H1 (cell line): ENCODE measurements at regions not wholly inside any gene's neighbourhood (a gene's known extent, or its start where the extent isn't known, plus 50 kb on each side); places are given as distances from the start of the nearest gene placed in this dataset.

ENCODE experiments used
- CTCF ChIA-PET: fragments of 300-600 bp; sonication (Branson Sonifier 250); formaldehyde crosslinking; loops from one replicate; lab custom pipeline; 2021; ENCODE audit not compliant: partially characterized antibody; lab: Charles Lee
- POLR2A ChIA-PET: fragments of 300-600 bp; sonication (Branson Sonifier 250); formaldehyde crosslinking; loops from one replicate; lab custom pipeline; 2021; ENCODE audit warnings: inconsistent platforms; ENCODE audit not compliant: partially characterized antibody; lab: Charles Lee
- DNase-seq, 2 experiments: peaks; one replicate each; pipeline versions ENCODE4 v3.0.0 to v3.0.0-alpha.2; 2010 to 2022; ENCODE audit warnings: low spot score in 2 of 2, low read depth in 1 of 2, mixed read lengths in 1 of 2
- FAIRE-seq: peaks from 2 replicates; lab custom pipeline; 2011; peaks lifted over from hg19 to GRCh38; lab: Jason Lieb, UNC
- H2AFZ ChIP-seq: 2 replicates; pipeline ENCODE4 v1.8.1; 2012; ENCODE audit warnings: low read length, inconsistent platforms
- H2AK5ac ChIP-seq: 2 replicates; pipeline ENCODE4 v1.6.1; 2013; ENCODE audit warnings: low read depth, low read length
- H2BK120ac ChIP-seq: replicated peaks from 2 replicates; pipeline ENCODE3; 2013; ENCODE audit warnings: low read depth, low read length, inconsistent platforms
- H2BK12ac ChIP-seq: 2 replicates; pipeline ENCODE4 v1.6.1; 2013; ENCODE audit warnings: low read depth, low read length
- H2BK15ac ChIP-seq: 2 replicates; pipeline ENCODE4 v1.6.1; 2013; ENCODE audit warnings: low read length
- H2BK20ac ChIP-seq: 2 replicates; pipeline ENCODE4 v1.6.1; 2013; ENCODE audit warnings: low read length
- H2BK5ac ChIP-seq: 2 replicates; pipeline ENCODE4 v1.6.1; 2013; ENCODE audit warnings: low read depth, low read length
- H3K14ac ChIP-seq: 2 replicates; pipeline ENCODE4 v1.6.1; 2013; ENCODE audit warnings: inconsistent platforms; ENCODE audit not compliant: insufficient read length
- H3K18ac ChIP-seq: 2 replicates; pipeline ENCODE4 v1.6.1; 2013; ENCODE audit warnings: low read length; ENCODE audit errors: extremely low read depth
- H3K23ac ChIP-seq: 2 replicates; pipeline ENCODE4 v1.6.1; 2013; ENCODE audit warnings: inconsistent platforms; ENCODE audit not compliant: insufficient read length
- H3K23me2 ChIP-seq: 2 replicates; pipeline ENCODE4 v1.6.1; 2013; ENCODE audit warnings: low read depth, low read length
- H3K27ac ChIP-seq: 2 replicates; pipeline ENCODE4 v1.6.1; 2011; ENCODE audit warnings: low read depth, low read length, inconsistent platforms
- H3K27me3 ChIP-seq, 4 experiments: replicated peaks in 1 of 4; 1 replicate in 1 of 4; 2 replicates in 3 of 4; pipeline versions ENCODE4 v1.6.1 to v1.8.1; 2011 to 2013; ENCODE audit warnings: low read length in 3 of 4, mild to moderate bottlenecking in 3 of 4, inconsistent platforms in 2 of 4, mixed read lengths in 2 of 4, moderate library complexity in 1 of 4; ENCODE audit not compliant: control insufficient read depth in 3 of 4, insufficient read depth in 3 of 4; ENCODE audit errors: extremely low read depth in 1 of 4
- H3K36me3 ChIP-seq, 4 experiments: 2 replicates each; pipeline versions ENCODE4 v1.6.1 to v1.8.1; 2011 to 2013; ENCODE audit warnings: mild to moderate bottlenecking in 4 of 4, low read length in 3 of 4, moderate library complexity in 2 of 4, control low read depth in 1 of 4, inconsistent platforms in 1 of 4; ENCODE audit not compliant: insufficient read depth in 4 of 4, control insufficient read depth in 2 of 4
- H3K4ac ChIP-seq: replicated peaks from 2 replicates; pipeline ENCODE3; 2013; ENCODE audit warnings: low read length, low read depth, mixed read lengths, inconsistent platforms; ENCODE audit not compliant: insufficient read length
- H3K4me1 ChIP-seq, 4 experiments: replicated peaks in 1 of 4; 1 replicate in 1 of 4; 2 replicates in 3 of 4; pipeline versions ENCODE4 v1.6.1 to v1.8.1; 2011 to 2013; ENCODE audit warnings: low read length in 3 of 4, inconsistent platforms in 2 of 4, mixed read lengths in 1 of 4; ENCODE audit not compliant: insufficient read depth in 4 of 4, control insufficient read depth in 3 of 4
- H3K4me2 ChIP-seq, 2 experiments: 2 replicates each; pipeline versions ENCODE4 v1.6.1 to v1.8.1; 2011 to 2013; ENCODE audit warnings: low read depth in 2 of 2, low read length in 2 of 2, control low read depth in 1 of 2, inconsistent platforms in 1 of 2, mild to moderate bottlenecking in 1 of 2; ENCODE audit not compliant: insufficient read depth in 1 of 2
- H3K4me3 ChIP-seq, 4 experiments: fragments of 200-600, 300-600 bp in 1 of 4; sonication (generic), shearing (Covaris generic), sonication (Bioruptor Twin) in 1 of 4; 2 replicates each; pipeline versions ENCODE4 v1.5.1 to v1.8.1; 2011 to 2016; ENCODE audit warnings: low read length in 4 of 4, low read depth in 3 of 4, control low read depth in 2 of 4, inconsistent platforms in 2 of 4, mild to moderate bottlenecking in 2 of 4, mixed read lengths in 1 of 4, moderate library complexity in 1 of 4; ENCODE audit not compliant: insufficient read depth in 2 of 4; ENCODE audit errors: extremely low read depth in 1 of 4
- H3K56ac ChIP-seq: replicated peaks from 2 replicates; pipeline ENCODE3; 2013; ENCODE audit warnings: low read depth, mild to moderate bottlenecking, mixed read lengths, low read length, inconsistent platforms; ENCODE audit not compliant: insufficient read length
- H3K79me1 ChIP-seq: 2 replicates; pipeline ENCODE4 v1.6.1; 2013; ENCODE audit warnings: low read depth, low read length, control low read depth
- H3K79me2 ChIP-seq, 2 experiments: 2 replicates each; pipeline versions ENCODE4 v1.6.1 to v1.8.1; 2012 to 2013; ENCODE audit warnings: low read length in 2 of 2, mild to moderate bottlenecking in 2 of 2, inconsistent platforms in 1 of 2; ENCODE audit not compliant: insufficient read depth in 2 of 2, control insufficient read depth in 1 of 2
- H3K9ac ChIP-seq, 4 experiments: replicated peaks in 1 of 4; 1 replicate in 1 of 4; 2 replicates in 3 of 4; pipeline versions ENCODE4 v1.6.1 to v1.8.1; 2011 to 2013; ENCODE audit warnings: low read depth in 3 of 4, low read length in 3 of 4, control low read depth in 2 of 4, mild to moderate bottlenecking in 2 of 4, moderate library complexity in 2 of 4, inconsistent platforms in 1 of 4; ENCODE audit errors: extremely low read depth in 1 of 4
- H3K9me3 ChIP-seq, 2 experiments: 2 replicates each; pipeline versions ENCODE4 v1.6.1 to v1.8.1; 2012 to 2013; ENCODE audit warnings: mild to moderate bottlenecking in 2 of 2, moderate library complexity in 2 of 2, control low read depth in 1 of 2, inconsistent platforms in 1 of 2, low read depth in 1 of 2, low read length in 1 of 2, mixed read lengths in 1 of 2; ENCODE audit not compliant: insufficient read depth in 2 of 2
- H4K20me1 ChIP-seq, 2 experiments: replicated peaks in 1 of 2; 2 replicates each; pipeline versions ENCODE3 to v1.8.1; 2011 to 2013; ENCODE audit warnings: inconsistent platforms in 2 of 2, low read length in 2 of 2, mild to moderate bottlenecking in 1 of 2; ENCODE audit not compliant: insufficient read depth in 2 of 2, control insufficient read depth in 1 of 2
- H4K5ac ChIP-seq: 2 replicates; pipeline ENCODE4 v1.6.1; 2013; ENCODE audit warnings: low read length, low read depth, mixed read lengths, inconsistent platforms; ENCODE audit not compliant: insufficient read length
- H4K8ac ChIP-seq: 2 replicates; pipeline ENCODE4 v1.8.0; 2013; ENCODE audit warnings: mild to moderate bottlenecking, moderate library complexity, low read length, inconsistent platforms; ENCODE audit not compliant: insufficient read depth; ENCODE audit errors: extremely low read depth
- H4K91ac ChIP-seq: replicated peaks from 2 replicates; pipeline ENCODE3; 2013; ENCODE audit warnings: low read length, mixed read lengths, inconsistent platforms; ENCODE audit not compliant: insufficient read length
- ATF2 ChIP-seq: IDR thresholded peaks from 2 replicates; pipeline ENCODE4 v1.6.1; 2012; ENCODE audit warnings: low read length, inconsistent platforms
- BCL11A ChIP-seq, 2 experiments: IDR thresholded peaks; one replicate each; pipeline ENCODE4 v1.6.1; 2011; ENCODE audit warnings: low read depth in 2 of 2, low read length in 2 of 2, mild to moderate bottlenecking in 2 of 2
- CREB1 ChIP-seq: IDR thresholded peaks from 2 replicates; pipeline ENCODE4 v1.6.1; 2012; ENCODE audit warnings: inconsistent platforms
- CTCF ChIP-seq, 3 experiments: IDR thresholded peaks; 1 replicate in 2 of 3; 2 replicates in 1 of 3; pipeline versions ENCODE4 v1.5.1 to v1.6.1; 2011; ENCODE audit warnings: low read length in 3 of 3, mild to moderate bottlenecking in 3 of 3, inconsistent platforms in 2 of 3, low read depth in 1 of 3, moderate library complexity in 1 of 3; ENCODE audit not compliant: insufficient read depth in 1 of 3; ENCODE audit errors: control extremely low read depth in 1 of 3
- GABPA ChIP-seq: IDR thresholded peaks from 2 replicates; pipeline ENCODE4 v1.6.1; 2011; ENCODE audit warnings: mild to moderate bottlenecking, low read length, moderate library complexity, borderline replicate concordance; ENCODE audit not compliant: insufficient read depth
- MAX ChIP-seq: IDR thresholded peaks from 2 replicates; pipeline ENCODE4 v1.6.1; 2012; ENCODE audit warnings: inconsistent platforms
- RBBP5 ChIP-seq: IDR thresholded peaks from 2 replicates; pipeline ENCODE4 v1.7.1; 2012; ENCODE audit warnings: low read depth, mild to moderate bottlenecking, inconsistent platforms, low read length, moderate library complexity, borderline replicate concordance
- SAP30 ChIP-seq: fragments of 300-600 bp; sonication (generic); IDR thresholded peaks from 2 replicates; pipeline ENCODE4 v1.7.1; 2012; ENCODE audit warnings: low read length, moderate library complexity, mild to moderate bottlenecking, inconsistent platforms; ENCODE audit not compliant: insufficient read depth, insufficient replicate concordance
- WGBS, 2 experiments: shearing (Covaris generic) in 1 of 2; methylation state at CpG; one replicate each; pipeline versions ENCODE4 v1.1.6 to v1.1.7; 2013 to 2015; ENCODE audit warnings: low lambda C conversion rate in 2 of 2, mixed read lengths in 2 of 2, inconsistent platforms in 1 of 2, low coverage in 1 of 2, missing lambda C conversion rate in 1 of 2; ENCODE audit not compliant: insufficient replicate concordance in 2 of 2, insufficient coverage in 1 of 2, insufficient read length in 1 of 2; ENCODE audit errors: extremely low coverage in 1 of 2, missing lambda C conversion rate in 1 of 2; 5-methylcytosine and 5-hydroxymethylcytosine counted together

- Histone ChIP-seq H3K56ac (no peak overlapping the region), H2AK5ac (no peak overlapping the region), H3K9ac (no peak overlapping the region; a peak in 1 of 7 replicates), H2BK20ac (no peak overlapping the region), H3K79me2 (no peaks in the 10 kb centered on the region), H2BK12ac (no peak overlapping the region), H3K27ac (no peak overlapping the region), H2BK15ac (peak overlapping the region; percentile 16; the same call in 1 of the 2 replicates), H3K14ac (no peak overlapping the region), H3K4me3 (no peak overlapping the region), H3K23me2 (no peaks in the 10 kb centered on the region), H4K20me1 (no peaks in the 10 kb centered on the region), H2BK120ac (no peak overlapping the region), H3K4me1 (peaks cover 0 to 6% (median 4%) of the 10 kb centered on the region in 4 experiments; a peak in 4 of 7 replicates), H3K36me3 (no peaks in the 10 kb centered on the region), H3K27me3 (no peaks in the 10 kb centered on the region), H3K23ac (no peak overlapping the region), H3K4ac (no peak overlapping the region), H4K5ac (no peak overlapping the region), H3K4me2 (no peak overlapping the region), H2BK5ac (no peak overlapping the region), H3K9me3 (no peaks in the 10 kb centered on the region), H4K8ac (no peak overlapping the region), H4K91ac (no peak overlapping the region), H2AFZ (no peak overlapping the region), H3K18ac (no peak overlapping the region), H3K79me1 (no peaks in the 10 kb centered on the region)
- DNase-seq (no peak), FAIRE-seq (no peak)
- ChIA-PET POLR2A (no interaction called here), CTCF (no interaction called here)
- 91% methylated on average over 12 of the region's 12 CpGs; no CpG with 5 or more reads in 1 of the 2 experiments for WGBS, 2 experiments
- no peak for TF ChIP-seq GABPA
- TF ChIP-seq BCL11A (IDR thresholded peaks at IDR 0.05; ENCODE audit: low read depth in 2 of 2, low read length in 2 of 2): no peak
- TF ChIP-seq RBBP5: no peak
- TF ChIP-seq CTCF (IDR thresholded peaks at IDR 0.05; ENCODE audit: control extremely low read depth in 1 of 3, insufficient read depth in 1 of 3, low read depth in 1 of 3, low read length in 3 of 3): no peak
- no peak for TF ChIP-seq CREB1
- no peak for TF ChIP-seq ATF2
- no peak for TF ChIP-seq MAX
- TF ChIP-seq SAP30: no peak
These were observed 65.8 kb upstream of the RPS6KA2 start for GRCh38 chr6:166692723-166693302.
